ENCODE measurements at regions not wholly inside any gene's neighbourhood (a gene's known extent, or its start where the extent isn't known, plus 50 kb on each side); places are given as distances from the start of the nearest gene placed in this dataset.

GRCh38 chr7:1316086-1316485 lies 83.4 kb downstream of the UNCX start:
- H3K36me3 ChIP-seq, result no peaks in the 10 kb centered on the region
- no peaks in the 10 kb centered on the region for H3K9me3 ChIP-seq
- no peaks in the 10 kb centered on the region for H3K27me3 ChIP-seq
- no peak overlapping the region for H3K4me3 ChIP-seq
- WGBS, 3 donors, result 64 to 70% (median 65%) methylated on average over 10 of the region's 10 CpGs
- no peak overlapping the region for H3K27ac ChIP-seq
- intact Hi-C loops (cut with DNase I), result no loop called here
- no peaks in the 10 kb centered on the region for H3K4me1 ChIP-seq (ENCODE audit: insufficient read depth)
- TF ChIP-seq EP300 (IDR thresholded peaks at IDR 0.05) (no peak), CTCF (IDR thresholded peaks at IDR 0.05) (no peak), POLR2A (IDR thresholded peaks at IDR 0.05) (no peak)
- no peak for DNase-seq

GRCh38 chr7:1317646-1318045 lies 85.0 kb downstream of the UNCX start:
- DNase-seq, result no peak

GRCh38 chr7:1318051-1318450 lies 85.4 kb downstream of the UNCX start:
- Histone ChIP-seq H3K4me1 (ENCODE audit: insufficient read depth) (no peaks in the 10 kb centered on the region), H3K27ac (no peak overlapping the region), H3K4me3 (no peak overlapping the region), H3K9me3 (no peaks in the 10 kb centered on the region), H3K27me3 (peaks cover 3% of the 10 kb centered on the region), H3K36me3 (no peaks in the 10 kb centered on the region)
- TF ChIP-seq CTCF (IDR thresholded peaks at IDR 0.05) (no peak), EP300 (IDR thresholded peaks at IDR 0.05) (no peak), POLR2A (IDR thresholded peaks at IDR 0.05) (no peak)
- no peak for DNase-seq
- intact Hi-C loops (cut with DNase I), result no loop called here
- 62 to 73% (median 67%) methylated on average over 16 of the region's 16 CpGs for WGBS, 3 donors

More at GRCh38 chr7:1317646-1318045, 85.0 kb downstream of the UNCX start:
- Histone ChIP-seq H3K9me3 (no peaks in the 10 kb centered on the region), H3K4me3 (no peak overlapping the region), H3K4me1 (ENCODE audit: insufficient read depth) (no peaks in the 10 kb centered on the region), H3K27ac (no peak overlapping the region), H3K27me3 (no peaks in the 10 kb centered on the region), H3K36me3 (no peaks in the 10 kb centered on the region)
- intact Hi-C loops (cut with DNase I), result no loop called here
- 39 to 54% (median 40%) methylated on average over 14 to 15 of the region's 15 CpGs for WGBS, 3 donors
- TF ChIP-seq POLR2A (IDR thresholded peaks at IDR 0.05), result no peak
- no peak for TF ChIP-seq CTCF (IDR thresholded peaks at IDR 0.05)
- no peak for TF ChIP-seq EP300 (IDR thresholded peaks at IDR 0.05)

GRCh38 chr7:1318661-1319060 lies 86.0 kb downstream of the UNCX start:
- Histone ChIP-seq H3K9me3 (no peaks in the 10 kb centered on the region), H3K4me3 (no peak overlapping the region), H3K27ac (no peak overlapping the region), H3K4me1 (ENCODE audit: insufficient read depth) (no peaks in the 10 kb centered on the region), H3K27me3 (peaks cover 3% of the 10 kb centered on the region), H3K36me3 (no peaks in the 10 kb centered on the region)
- TF ChIP-seq CTCF (IDR thresholded peaks at IDR 0.05) (no peak), POLR2A (IDR thresholded peaks at IDR 0.05) (no peak), EP300 (IDR thresholded peaks at IDR 0.05) (no peak)
- DNase-seq, result no peak
- intact Hi-C loops (cut with DNase I), result no loop called here
- WGBS, 3 donors, result 63 to 64% (median 64%) methylated on average over 18 of the region's 18 CpGs

Data from ovary (tissue), 7 donors.